Stimulated activated CD8-positive, alpha-beta memory T cell treated with anti-CD3 and anti-CD28 coated beads, Interleukin-15, amount 100 ng/mL, for 24 hours (primary cell): ENCODE measurements at regions not wholly inside any gene's neighbourhood (a gene's known extent, or its start where the extent isn't known, plus 50 kb on each side); places are given as distances from the start of the nearest gene placed in this dataset.
"Not testable (repeated sequence)": the region's sequence is repeated elsewhere in the genome, so short reads cannot be mapped to it uniquely, and the experiment has no call there.

ENCODE experiments used
- DNase-seq: peaks from one replicate; pipeline ENCODE4 v3.0.0-alpha.2; 2020; ENCODE audit warnings: low read depth

DNA sequence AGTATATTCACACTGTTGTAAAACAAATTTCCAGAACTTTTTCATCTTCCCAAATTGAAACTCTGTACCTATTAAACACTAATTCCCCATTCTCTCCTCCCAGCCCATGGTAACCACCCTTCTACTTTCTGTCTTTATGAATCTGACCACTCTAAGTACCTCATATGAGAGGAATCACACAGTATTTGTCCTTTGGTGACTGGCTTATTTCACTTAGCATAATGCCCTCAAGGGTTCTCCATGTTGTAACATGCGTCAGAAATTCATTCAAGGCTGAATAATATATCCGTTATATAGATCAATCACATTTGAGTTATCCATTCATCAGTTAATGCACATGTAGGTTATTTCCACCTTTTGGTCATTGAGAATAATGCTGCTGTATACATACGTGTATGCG lies 162.2 kb downstream of the GOSR1 start:
- DNase-seq, result not testable (repeated sequence)

- not testable (repeated sequence) for DNase-seq
Measured at GRCh38 chr17:30638968-30639367, 161.8 kb downstream of the GOSR1 start.

GRCh38 chr17:30631651-30632050 lies 154.4 kb downstream of the GOSR1 start:
- not testable (repeated sequence) for DNase-seq

- not testable (repeated sequence) for DNase-seq
Measured at GRCh38 chr17:30625380-30625779, 148.2 kb downstream of the GOSR1 start.

- not testable (repeated sequence) for DNase-seq
Measured at GRCh38 chr17:30624180-30624579, 147.0 kb downstream of the GOSR1 start.

DNA sequence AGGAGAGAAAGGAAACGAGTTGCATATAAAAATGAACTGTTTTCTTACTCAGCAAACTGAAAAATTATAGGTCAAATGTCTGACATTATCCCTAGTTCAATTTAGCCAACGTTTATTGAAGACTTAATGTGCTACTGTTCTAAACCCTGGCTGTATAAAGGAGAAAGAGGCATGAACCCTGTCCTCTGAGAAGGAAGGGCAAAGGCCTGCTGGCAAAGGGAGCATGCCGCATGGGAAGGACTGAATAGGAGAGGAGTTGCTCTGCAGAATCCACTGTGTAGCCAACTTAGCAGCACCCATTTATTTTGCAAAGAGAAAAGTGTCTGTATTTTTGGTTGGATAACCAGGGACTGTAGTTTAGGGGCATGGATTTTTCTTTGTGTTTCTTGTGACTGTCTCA lies 132.5 kb downstream of the GOSR1 start:
- DNase-seq, result not testable (repeated sequence)

DNA sequence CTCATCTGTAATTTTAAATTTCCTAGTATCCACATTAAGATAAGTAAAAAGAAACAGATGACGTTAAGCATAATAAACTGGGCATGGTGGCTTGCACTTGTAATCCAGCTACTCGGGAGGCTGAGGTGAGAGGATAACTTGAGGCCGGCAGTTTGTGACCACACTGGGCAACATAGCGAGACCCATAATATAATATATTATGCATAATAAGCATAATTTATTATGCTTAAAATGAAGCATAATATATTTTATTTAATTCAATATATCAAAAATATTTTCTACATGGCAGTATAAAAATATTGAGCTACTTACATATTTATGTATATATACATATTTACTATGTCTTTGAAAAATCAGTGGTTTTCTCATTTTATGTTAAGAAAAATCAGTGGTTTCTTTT lies 128.3 kb downstream of the GOSR1 start:
- no peak for DNase-seq

GRCh38 chr17:30605027-30605426 lies 127.8 kb downstream of the GOSR1 start:
- DNase-seq, result no peak

DNA sequence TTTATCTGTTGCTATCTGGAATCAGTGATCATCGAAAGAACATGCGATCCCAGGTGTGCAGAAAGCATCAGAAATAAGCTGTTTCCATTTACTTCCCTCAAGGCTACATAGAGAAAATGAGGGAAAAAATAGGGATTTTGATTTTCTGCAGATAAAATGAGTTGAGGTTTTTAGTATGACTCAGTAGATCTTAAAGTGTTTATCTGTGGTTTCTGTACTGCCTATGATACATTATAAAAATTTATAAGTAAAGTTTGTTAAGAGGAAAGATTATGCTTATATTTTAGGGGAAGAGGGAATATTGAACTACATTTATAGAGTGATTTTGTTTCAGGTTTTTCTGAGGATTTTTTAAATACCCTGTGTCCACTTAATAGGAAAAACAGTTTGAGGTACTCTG lies 125.2 kb downstream of the GOSR1 start:
- DNase-seq, result not testable (repeated sequence)

DNA sequence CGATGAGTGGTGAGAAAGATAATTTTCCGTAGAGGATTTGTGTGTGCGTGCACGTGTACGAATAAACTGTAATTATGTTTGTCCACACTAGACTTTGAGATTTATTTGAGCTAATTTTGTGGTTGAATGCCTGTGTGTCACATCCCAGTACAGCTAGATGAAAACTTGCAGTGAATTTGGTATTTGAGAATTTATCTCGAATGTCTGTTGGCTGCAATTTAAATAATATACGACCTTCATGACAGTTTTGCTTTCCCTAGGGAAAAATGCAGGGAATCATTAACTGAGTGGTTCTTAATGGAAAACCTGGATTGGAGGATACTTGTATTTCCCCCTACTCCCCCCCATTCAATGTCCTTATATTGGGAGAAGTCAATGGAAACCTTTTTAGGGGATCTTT lies 124.8 kb downstream of the GOSR1 start:
- DNase-seq, result not testable (repeated sequence)

DNA sequence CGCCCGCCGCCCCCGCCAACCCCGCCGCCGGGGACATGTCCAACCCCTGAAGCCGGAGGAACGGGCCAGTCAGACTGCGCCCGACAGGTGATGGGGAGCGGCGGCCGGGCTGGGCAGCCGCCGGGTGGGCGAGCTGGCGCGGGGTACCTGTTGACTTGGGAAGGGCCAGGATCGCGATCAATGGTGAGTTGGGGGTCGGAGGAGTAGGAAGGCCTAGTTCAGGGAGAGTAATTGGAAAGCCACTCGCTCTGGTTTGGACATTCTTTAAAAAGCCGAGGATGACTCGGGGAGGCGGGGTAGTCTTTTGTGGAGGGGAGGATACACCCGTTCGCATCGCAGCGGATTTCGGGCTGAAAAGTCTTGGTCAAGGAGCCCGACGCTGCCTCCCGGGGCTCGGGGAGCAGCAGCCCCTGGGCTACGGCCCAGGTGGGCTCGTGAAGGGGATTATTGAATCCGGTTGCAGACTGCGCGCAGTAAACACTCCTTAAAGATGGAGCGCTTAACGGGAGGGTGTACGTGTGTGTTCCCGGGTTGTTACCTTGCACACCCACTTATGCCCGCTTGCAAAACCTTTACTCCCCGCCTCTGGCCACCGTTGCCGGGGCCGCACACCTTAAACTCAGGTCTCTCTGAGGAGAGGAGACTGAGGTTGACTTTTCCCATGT lies 123.8 kb downstream of the GOSR1 start:
- DNase-seq, result no peak

- peak; percentile 39 for DNase-seq
Measured at GRCh38 chr17:30600060-30600829, 123.0 kb downstream of the GOSR1 start.

DNA sequence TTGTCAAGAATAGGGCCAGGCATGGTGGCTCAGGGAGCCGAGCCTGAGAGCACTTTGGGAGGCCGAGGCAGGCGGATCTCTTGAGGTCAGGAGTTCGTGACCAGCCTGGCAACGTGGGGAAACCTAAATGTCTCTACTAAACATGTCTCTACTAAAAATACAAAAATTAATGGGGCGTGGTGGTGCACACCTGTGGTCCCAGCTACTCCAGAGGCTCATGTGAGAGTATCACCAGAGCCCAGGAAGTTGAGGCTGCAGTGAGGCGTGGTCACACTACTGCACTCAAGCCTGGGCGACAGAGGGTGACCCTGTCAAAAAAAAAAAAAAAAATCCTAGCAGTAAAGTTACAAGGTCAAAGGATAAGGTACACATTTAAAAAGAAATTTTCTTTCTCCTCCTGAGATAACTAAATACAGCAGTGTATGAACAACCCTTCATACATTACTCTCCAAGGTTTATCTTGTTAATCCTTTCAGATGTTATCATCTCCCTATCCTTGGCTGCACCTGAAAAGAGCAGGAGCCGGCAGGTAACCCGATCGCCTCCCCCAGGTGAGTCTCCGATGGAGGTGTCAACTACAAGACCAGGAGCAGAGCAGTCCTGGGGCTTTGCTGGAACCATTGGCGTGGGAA lies 122.3 kb downstream of the GOSR1 start:
- no peak for DNase-seq

GRCh38 chr17:30597776-30598288 lies 120.6 kb downstream of the GOSR1 start:
- DNase-seq, result no peak

GRCh38 chr17:30596948-30597775 lies 120.0 kb downstream of the GOSR1 start:
- DNase-seq, result not testable (repeated sequence)

DNA sequence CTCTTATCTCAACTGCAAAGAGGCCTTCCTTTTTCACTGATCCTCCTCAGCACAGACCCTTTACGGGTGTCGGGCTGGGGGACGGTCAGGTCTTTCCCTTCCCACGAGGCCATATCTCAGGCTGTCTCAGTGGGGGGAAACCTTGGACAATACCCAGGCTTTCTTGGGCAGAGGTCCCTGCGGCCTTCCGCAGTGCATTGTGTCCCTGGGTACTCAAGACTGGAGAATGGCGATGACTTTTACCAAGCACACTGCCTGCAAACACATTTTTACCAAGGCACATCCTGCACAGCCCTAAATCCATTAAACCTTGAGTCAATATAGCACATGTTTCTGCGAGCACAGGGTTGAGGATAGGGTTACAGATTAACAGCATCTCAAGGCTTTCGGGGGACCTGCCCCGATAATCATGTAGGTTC lies 117.8 kb downstream of the GOSR1 start:
- DNase-seq, result not testable (repeated sequence)

DNA sequence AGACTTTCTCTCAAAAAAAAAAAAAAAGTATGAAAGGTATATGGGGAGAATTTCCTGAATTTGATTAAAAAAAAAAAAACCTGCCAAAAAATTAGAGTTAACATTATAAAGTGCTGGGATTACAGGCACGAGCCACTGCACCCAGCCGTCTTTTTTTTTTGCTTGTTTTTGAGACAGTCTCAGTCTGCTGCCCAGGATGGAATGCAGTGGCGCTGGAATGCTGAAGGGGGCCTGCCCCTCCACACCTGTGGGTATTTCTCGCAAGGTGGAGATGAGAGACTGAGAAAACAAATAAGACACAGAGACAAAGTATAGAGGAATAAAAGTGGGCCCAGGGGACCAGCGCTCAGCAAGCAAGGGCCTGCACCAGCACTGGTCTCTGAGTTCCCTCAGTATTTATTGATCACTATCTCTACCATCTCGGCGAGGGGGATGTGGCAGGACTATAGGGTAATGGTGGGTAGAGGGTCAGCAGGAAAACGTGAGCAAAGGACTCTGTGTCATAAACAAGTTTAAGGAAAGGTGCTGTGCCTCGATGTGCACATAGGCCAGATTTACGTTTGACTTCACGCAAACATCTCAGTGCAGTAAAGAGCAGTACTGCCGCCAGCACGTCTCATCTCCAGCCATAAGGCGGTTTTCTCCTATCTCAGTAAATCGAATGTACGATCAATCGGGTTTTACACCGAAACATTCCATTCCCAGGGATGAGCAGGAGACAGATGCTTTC lies 117.2 kb downstream of the GOSR1 start:
- no peak for DNase-seq

- DNase-seq, result no peak
Measured at GRCh38 chr17:30590081-30590733, 113.0 kb downstream of the GOSR1 start.

DNA sequence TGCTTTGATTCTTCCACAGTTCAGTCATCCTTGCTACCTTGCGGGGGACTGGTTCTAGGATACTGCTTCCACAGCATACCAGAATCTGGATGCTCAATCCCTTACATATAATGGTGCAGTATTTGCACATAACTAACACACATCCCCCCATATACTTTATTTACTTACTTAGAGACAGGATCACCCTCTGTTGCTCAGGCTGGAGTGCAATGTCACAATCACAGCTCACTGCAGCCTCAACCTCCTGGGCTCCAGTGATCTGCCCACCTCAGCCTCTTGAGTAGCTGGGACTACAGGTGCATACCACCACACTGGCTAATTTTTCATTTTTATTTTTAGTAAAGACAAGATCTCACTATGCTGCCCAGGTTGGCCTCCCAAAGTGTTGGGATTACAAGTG lies 112.2 kb downstream of the GOSR1 start:
- no peak for DNase-seq

- no peak for DNase-seq
Measured at GRCh38 chr17:30588798-30589247, 111.6 kb downstream of the GOSR1 start.
